ENCODE measurements at regions not wholly inside any gene's neighbourhood (a gene's known extent, or its start where the extent isn't known, plus 50 kb on each side); places are given as distances from the start of the nearest gene placed in this dataset.
A peak's percentile ranks its signal among the peaks of the same experiment; 100 is the strongest.
"Not testable (repeated sequence)": the region's sequence is repeated elsewhere in the genome, so short reads cannot be mapped to it uniquely, and the experiment has no call there.

- Mint-ChIP-seq H3K27ac (no peak overlapping the region), H3K4me3 (no peak overlapping the region), H3K36me3 (no peaks in the 10 kb centered on the region), H3K27me3 (peaks cover 2% of the 10 kb centered on the region), H3K9me3 (no peaks in the 10 kb centered on the region), H3K4me1 (no peaks in the 10 kb centered on the region)
These were observed 115.1 kb upstream of the CXADR start for GRCh38 chr21:17397703-17398102.

- H3K36me3 Mint-ChIP-seq, H3K9me3 Mint-ChIP-seq, H3K27ac Mint-ChIP-seq, H3K4me1 Mint-ChIP-seq, H3K27me3 Mint-ChIP-seq, H3K4me3 Mint-ChIP-seq: not testable (repeated sequence)
These were observed 113.9 kb upstream of the CXADR start for GRCh38 chr21:17398954-17399353.

- Mint-ChIP-seq H3K36me3 (no peaks in the 10 kb centered on the region), H3K27me3 (peaks cover 2% of the 10 kb centered on the region), H3K27ac (no peak overlapping the region), H3K4me1 (no peaks in the 10 kb centered on the region), H3K4me3 (no peak overlapping the region), H3K9me3 (peaks cover 2 to 9% (median 4%) of the 10 kb centered on the region in 3 donors)
These were observed 109.9 kb upstream of the CXADR start for GRCh38 chr21:17402937-17403336.

GRCh38 chr21:17406202-17406601 is 106.6 kb upstream of the CXADR start:
- H3K36me3 Mint-ChIP-seq, result no peaks in the 10 kb centered on the region
- H3K27ac Mint-ChIP-seq, result no peak overlapping the region
- no peaks in the 10 kb centered on the region for H3K4me1 Mint-ChIP-seq
- H3K27me3 Mint-ChIP-seq, result peaks cover 2% of the 10 kb centered on the region
- H3K4me3 Mint-ChIP-seq, result no peak overlapping the region
- peaks cover 2 to 9% (median 4%) of the 10 kb centered on the region in 3 donors for H3K9me3 Mint-ChIP-seq

- Mint-ChIP-seq H3K4me3 (no peak overlapping the region), H3K9me3 (no peaks in the 10 kb centered on the region), H3K4me1 (peaks cover 0 to 2% (median 0%) of the 10 kb centered on the region in 3 donors), H3K27me3 (peaks cover 3% of the 10 kb centered on the region), H3K36me3 (no peaks in the 10 kb centered on the region), H3K27ac (no peak overlapping the region)
These were observed 98.1 kb upstream of the CXADR start for GRCh38 chr21:17414766-17415165.

GRCh38 chr21:17416139-17416538 is 96.7 kb upstream of the CXADR start:
- H3K36me3 Mint-ChIP-seq, result no peaks in the 10 kb centered on the region
- no peak overlapping the region for H3K4me3 Mint-ChIP-seq
- H3K4me1 Mint-ChIP-seq, result peaks cover 0 to 2% (median 0%) of the 10 kb centered on the region in 3 donors
- H3K27ac Mint-ChIP-seq, result no peak overlapping the region
- H3K27me3 Mint-ChIP-seq, result peaks cover 3% of the 10 kb centered on the region
- peaks cover 0 to 4% (median 0%) of the 10 kb centered on the region in 3 donors for H3K9me3 Mint-ChIP-seq

- H3K36me3 Mint-ChIP-seq, result no peaks in the 10 kb centered on the region
- no peak overlapping the region for H3K4me3 Mint-ChIP-seq
- H3K27me3 Mint-ChIP-seq, result peaks cover 4% of the 10 kb centered on the region
These were observed 89.9 kb upstream of the CXADR start for GRCh38 chr21:17422931-17423330.

GRCh38 chr21:17427157-17427556 is 85.7 kb upstream of the CXADR start:
- Mint-ChIP-seq H3K27me3 (peaks cover 4% of the 10 kb centered on the region), H3K4me1 (peaks cover 0 to 3% (median 2%) of the 10 kb centered on the region in 3 donors), H3K27ac (no peak overlapping the region), H3K4me3 (no peak overlapping the region), H3K36me3 (no peaks in the 10 kb centered on the region), H3K9me3 (peaks cover 3 to 5% (median 4%) of the 10 kb centered on the region in 3 donors)

More at GRCh38 chr21:17422931-17423330, 89.9 kb upstream of the CXADR start:
- Mint-ChIP-seq H3K9me3 (peaks cover 0 to 8% (median 3%) of the 10 kb centered on the region in 3 donors), H3K4me1 (peaks cover 0 to 3% (median 2%) of the 10 kb centered on the region in 3 donors), H3K27ac (no peak overlapping the region)

- no peak overlapping the region for H3K4me3 Mint-ChIP-seq
- H3K36me3 Mint-ChIP-seq, result no peaks in the 10 kb centered on the region
- peaks cover 0 to 3% (median 2%) of the 10 kb centered on the region in 3 donors for H3K4me1 Mint-ChIP-seq
- H3K27ac Mint-ChIP-seq, result no peak overlapping the region
- H3K27me3 Mint-ChIP-seq, result peaks cover 4% of the 10 kb centered on the region
- H3K9me3 Mint-ChIP-seq, result peaks cover 3 to 5% (median 4%) of the 10 kb centered on the region in 3 donors
These were observed 84.9 kb upstream of the CXADR start for GRCh38 chr21:17427831-17428483.

GRCh38 chr21:17428484-17428869 is 84.4 kb upstream of the CXADR start:
- H3K36me3 Mint-ChIP-seq, result no peaks in the 10 kb centered on the region
- H3K4me1 Mint-ChIP-seq, result peaks cover 0 to 3% (median 2%) of the 10 kb centered on the region in 3 donors
- H3K9me3 Mint-ChIP-seq, result peaks cover 3 to 5% (median 4%) of the 10 kb centered on the region in 3 donors
- peaks cover 4% of the 10 kb centered on the region for H3K27me3 Mint-ChIP-seq
- peak overlapping the region in 1 of 4 donors; percentile 17 for H3K4me3 Mint-ChIP-seq
- H3K27ac Mint-ChIP-seq, result no peak overlapping the region

GRCh38 chr21:17428980-17429379 is 83.9 kb upstream of the CXADR start:
- Mint-ChIP-seq H3K9me3 (peaks cover 3 to 5% (median 4%) of the 10 kb centered on the region in 3 donors), H3K27ac (no peak overlapping the region)

GRCh38 chr21:17429936-17430335 is 82.9 kb upstream of the CXADR start:
- no peak overlapping the region for H3K27ac Mint-ChIP-seq
- peaks cover 0 to 3% (median 2%) of the 10 kb centered on the region in 3 donors for H3K4me1 Mint-ChIP-seq
- peaks cover 3 to 4% (median 3%) of the 10 kb centered on the region in 3 donors for H3K9me3 Mint-ChIP-seq
- H3K4me3 Mint-ChIP-seq, result no peak overlapping the region
- H3K36me3 Mint-ChIP-seq, result no peaks in the 10 kb centered on the region
- peaks cover 4% of the 10 kb centered on the region for H3K27me3 Mint-ChIP-seq

More at GRCh38 chr21:17428980-17429379, 83.9 kb upstream of the CXADR start:
- Mint-ChIP-seq H3K27me3 (peaks cover 4% of the 10 kb centered on the region), H3K36me3 (no peaks in the 10 kb centered on the region), H3K4me3 (no peak overlapping the region), H3K4me1 (peaks cover 0 to 3% (median 2%) of the 10 kb centered on the region in 3 donors)

- Mint-ChIP-seq H3K27me3 (no peaks in the 10 kb centered on the region), H3K9me3 (peaks cover 0 to 4% (median 1%) of the 10 kb centered on the region in 3 donors), H3K27ac (no peak overlapping the region), H3K4me1 (peaks cover 0 to 3% (median 2%) of the 10 kb centered on the region in 3 donors), H3K36me3 (no peaks in the 10 kb centered on the region), H3K4me3 (no peak overlapping the region)
These were observed 80.1 kb upstream of the CXADR start for GRCh38 chr21:17432732-17433057.

- H3K4me3 Mint-ChIP-seq, result no peak overlapping the region
- peaks cover 0 to 4% (median 1%) of the 10 kb centered on the region in 3 donors for H3K9me3 Mint-ChIP-seq
- H3K4me1 Mint-ChIP-seq, result no peaks in the 10 kb centered on the region
- no peak overlapping the region for H3K27ac Mint-ChIP-seq
- H3K27me3 Mint-ChIP-seq, result peaks cover 3% of the 10 kb centered on the region
- no peaks in the 10 kb centered on the region for H3K36me3 Mint-ChIP-seq
These were observed 79.1 kb upstream of the CXADR start for GRCh38 chr21:17433730-17434129.

GRCh38 chr21:17435565-17436543 is 77.0 kb upstream of the CXADR start:
- H3K27ac Mint-ChIP-seq, result peak overlapping the region in 1 of 3 donors; percentile 5
- H3K9me3 Mint-ChIP-seq, result peaks cover 0 to 4% (median 1%) of the 10 kb centered on the region in 3 donors
- no peak overlapping the region for H3K4me3 Mint-ChIP-seq
- H3K4me1 Mint-ChIP-seq, result no peaks in the 10 kb centered on the region
- H3K27me3 Mint-ChIP-seq, result peaks cover 8% of the 10 kb centered on the region
- no peaks in the 10 kb centered on the region for H3K36me3 Mint-ChIP-seq
